Activated CD8-positive, alpha-beta T cell treated with anti-CD3 and anti-CD28 coated beads for 36 hours (primary cell): ENCODE measurements at regions not wholly inside any gene's neighbourhood (a gene's known extent, or its start where the extent isn't known, plus 50 kb on each side); places are given as distances from the start of the nearest gene placed in this dataset.

Experiments used
- ATAC-seq: fragments of 200-7000 bp; cut with Tn5 transposase; one replicate; pipeline ENCODE4 v1.10.0; 2021; ENCODE audit warnings: mild to moderate bottlenecking, moderate library complexity
- CTCF ChIA-PET: fragments of 350-600 bp; sonication (Branson Sonifier 250); formaldehyde crosslinking; loops from one replicate; lab custom pipeline; 2021; ENCODE audit warnings: antibody characterized with exemption; lab: Charles Lee
- POLR2A ChIA-PET: fragments of 350-600 bp; sonication (Branson Sonifier 250); formaldehyde crosslinking; loops from one replicate; lab custom pipeline; 2021; ENCODE audit warnings: antibody characterized with exemption; lab: Charles Lee
- DNase-seq: peaks from one replicate; pipeline ENCODE4 v3.0.0-alpha.2; 2020
- H3K27ac Mint-ChIP-seq: one replicate; pipeline ENCODE4 v1.8.0; 2021; ENCODE audit warnings: mild to moderate bottlenecking, mixed read lengths
- H3K27me3 Mint-ChIP-seq: one replicate; pipeline ENCODE4 v1.8.0; 2021; ENCODE audit warnings: mixed read lengths
- H3K36me3 Mint-ChIP-seq: one replicate; pipeline ENCODE4 v1.8.0; 2021; ENCODE audit warnings: low read depth, mixed read lengths
- H3K4me1 Mint-ChIP-seq: one replicate; pipeline ENCODE4 v1.8.0; 2021; ENCODE audit warnings: low read depth, mixed read lengths
- H3K4me3 Mint-ChIP-seq: one replicate; pipeline ENCODE4 v1.8.0; 2021; ENCODE audit warnings: mild to moderate bottlenecking, moderate library complexity, mixed read lengths
- H3K9me3 Mint-ChIP-seq: one replicate; pipeline ENCODE4 v1.8.0; 2021; ENCODE audit warnings: mixed read lengths
- CTCF ChIP-seq: fragments of 200-600 bp; IDR thresholded peaks from one replicate; pipeline ENCODE4 v1.8.0; 2022; ENCODE audit warnings: antibody characterized with exemption, mild to moderate bottlenecking
- intact Hi-C: fragments of 100-400 bp; cut with micrococcal nuclease; formaldehyde crosslinking; loops from one replicate; pipeline ENCODE4 v1.10.0; 2022

- no peak overlapping the region for H3K4me3 Mint-ChIP-seq
- H3K4me1 Mint-ChIP-seq = no peaks in the 10 kb centered on the region
- ChIA-PET CTCF (no interaction called here), POLR2A (no interaction called here)
- no peak overlapping the region for H3K27ac Mint-ChIP-seq
- no peaks in the 10 kb centered on the region for H3K36me3 Mint-ChIP-seq
- DNase-seq = no peak
- no peaks in the 10 kb centered on the region for H3K27me3 Mint-ChIP-seq
- no peak for TF ChIP-seq CTCF
- intact Hi-C loops = no loop called here
- no peak for ATAC-seq
- H3K9me3 Mint-ChIP-seq = peaks cover 1% of the 10 kb centered on the region
Measured at GRCh38 chrX:127571834-127572233, 480.4 kb downstream of the ACTRT1 start.

GRCh38 chrX:127570276-127570675 lies 481.9 kb downstream of the ACTRT1 start:
- H3K27ac Mint-ChIP-seq = no peak overlapping the region
- intact Hi-C loops = no loop called here
- no peaks in the 10 kb centered on the region for H3K27me3 Mint-ChIP-seq
- DNase-seq = no peak
- ChIA-PET CTCF (no interaction called here), POLR2A (no interaction called here)
- no peaks in the 10 kb centered on the region for H3K36me3 Mint-ChIP-seq
- peaks cover 1% of the 10 kb centered on the region for H3K9me3 Mint-ChIP-seq
- H3K4me3 Mint-ChIP-seq = no peak overlapping the region
- TF ChIP-seq CTCF = no peak
- H3K4me1 Mint-ChIP-seq = no peaks in the 10 kb centered on the region
- ATAC-seq = no peak

- H3K27ac Mint-ChIP-seq = no peak overlapping the region
- H3K27me3 Mint-ChIP-seq = no peaks in the 10 kb centered on the region
- ATAC-seq (no peak), DNase-seq (no peak)
- no peak for TF ChIP-seq CTCF
- no peaks in the 10 kb centered on the region for H3K36me3 Mint-ChIP-seq
- POLR2A ChIA-PET = no interaction called here
- no peaks in the 10 kb centered on the region for H3K4me1 Mint-ChIP-seq
- peaks cover 1% of the 10 kb centered on the region for H3K9me3 Mint-ChIP-seq
- CTCF ChIA-PET = no interaction called here
- H3K4me3 Mint-ChIP-seq = no peak overlapping the region
- intact Hi-C loops = no loop called here
Measured at GRCh38 chrX:127568691-127569090, 483.5 kb downstream of the ACTRT1 start.

- Mint-ChIP-seq H3K4me3 (no peak overlapping the region), H3K4me1 (no peaks in the 10 kb centered on the region), H3K27ac (no peak overlapping the region), H3K27me3 (no peaks in the 10 kb centered on the region), H3K9me3 (peaks cover 2% of the 10 kb centered on the region), H3K36me3 (no peaks in the 10 kb centered on the region)
- TF ChIP-seq CTCF = no peak
- ChIA-PET POLR2A (no interaction called here), CTCF (no interaction called here)
- no peak for DNase-seq
- intact Hi-C loops = no loop called here
- no peak for ATAC-seq
Measured at GRCh38 chrX:127558811-127559210, 493.4 kb downstream of the ACTRT1 start.

GRCh38 chrX:127552571-127552970 lies 499.6 kb downstream of the ACTRT1 start:
- no peak for ATAC-seq
- ChIA-PET CTCF (no interaction called here), POLR2A (no interaction called here)
- H3K4me3 Mint-ChIP-seq = no peak overlapping the region
- no peaks in the 10 kb centered on the region for H3K9me3 Mint-ChIP-seq
- DNase-seq = no peak
- no peaks in the 10 kb centered on the region for H3K27me3 Mint-ChIP-seq
- intact Hi-C loops = no loop called here
- no peaks in the 10 kb centered on the region for H3K4me1 Mint-ChIP-seq
- H3K36me3 Mint-ChIP-seq = no peaks in the 10 kb centered on the region
- TF ChIP-seq CTCF = no peak
- H3K27ac Mint-ChIP-seq = no peak overlapping the region
